HL-60 (cell line): ENCODE measurements at regions not wholly inside any gene's neighbourhood (a gene's known extent, or its start where the extent isn't known, plus 50 kb on each side); places are given as distances from the start of the nearest gene placed in this dataset.

Source experiments
- DNase-seq, 2 experiments: peaks; one replicate each; pipeline ENCODE4 v3.0.0-alpha.2; 2010 to 2020; ENCODE audit warnings: low read depth in 1 of 2, low spot score in 1 of 2
- H3K27ac ChIP-seq: fragments of 250-450 bp; sonication (Bioruptor Pico); replicated peaks from 2 replicates; pipeline ENCODE4 v1.5.1; 2020; ENCODE audit warnings: mild to moderate bottlenecking, moderate library complexity
- H3K27me3 ChIP-seq: fragments of 250-450 bp; sonication (Bioruptor Pico); 2 replicates; pipeline ENCODE4 v1.5.1; 2021; ENCODE audit warnings: mild to moderate bottlenecking, moderate library complexity; ENCODE audit not compliant: insufficient read depth, poor library complexity, severe bottlenecking
- H3K4me3 ChIP-seq: replicated peaks from 2 replicates; pipeline ENCODE4 v1.5.1; 2011; ENCODE audit warnings: mild to moderate bottlenecking, control low read depth, low read length; ENCODE audit not compliant: insufficient read depth
- GABPA ChIP-seq: IDR thresholded peaks from 2 replicates; pipeline ENCODE4 v1.6.1; 2012; ENCODE audit warnings: low read depth
- POLR2AphosphoS5 ChIP-seq: IDR thresholded peaks from 2 replicates; pipeline ENCODE4 v1.6.1; 2012; ENCODE audit warnings: low read depth
- SPI1 ChIP-seq: IDR thresholded peaks from 2 replicates; pipeline ENCODE4 v1.6.1; 2012; ENCODE audit warnings: low read depth, mild to moderate bottlenecking, borderline replicate concordance
- TF ChIP-seq, protein P1 (sequence below): IDR thresholded peaks from 2 replicates; pipeline ENCODE4 v1.6.1; 2012; ENCODE audit warnings: low read depth; ENCODE audit not compliant: insufficient replicate concordance
- TF ChIP-seq, protein P2 (sequence below): IDR thresholded peaks from one replicate; pipeline ENCODE4 v1.5.1; 2011; ENCODE audit warnings: low read length, control low read depth, inconsistent platforms; ENCODE audit not compliant: insufficient read depth

DNA sequence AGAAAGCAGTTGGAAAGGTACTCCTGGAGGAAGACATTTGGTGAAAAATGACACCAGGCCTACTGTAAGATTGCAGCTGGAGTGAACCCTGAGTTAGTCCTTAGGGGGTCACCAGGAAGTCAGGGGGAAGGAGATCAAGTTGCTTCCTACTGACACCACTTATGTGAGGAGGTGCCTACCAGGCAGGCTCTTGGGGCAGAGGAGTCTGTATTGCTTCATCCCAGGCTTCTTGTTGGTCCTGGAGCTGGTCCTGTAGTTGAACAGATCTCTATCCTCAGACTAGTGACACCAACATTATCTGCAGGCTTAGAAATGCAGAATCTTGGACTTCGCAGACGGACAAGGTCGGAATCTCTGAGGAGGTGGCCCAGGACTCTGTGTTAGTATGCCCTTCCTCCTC, 116.0 kb upstream of the ARGLU1 start:
- DNase-seq: no peak

DNA sequence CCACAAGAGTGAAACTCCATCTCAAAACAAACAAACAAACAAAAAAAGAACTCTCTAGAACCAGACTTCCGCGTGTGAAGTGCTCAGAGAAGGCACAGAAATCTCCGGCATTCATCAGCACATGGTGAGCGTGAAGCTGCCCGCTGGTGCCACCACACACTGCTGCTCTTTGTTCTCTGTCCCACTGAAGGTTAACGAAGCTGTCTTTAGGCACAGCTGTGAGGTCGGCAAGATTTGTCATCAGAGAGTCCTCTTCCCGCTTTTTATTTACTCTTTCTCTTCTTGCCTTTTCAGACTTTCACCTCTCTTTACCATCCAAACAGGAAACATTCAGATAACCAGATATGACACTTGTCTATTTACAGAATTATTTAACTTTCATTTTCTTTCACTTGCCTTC, 115.2 kb upstream of the ARGLU1 start:
- Histone ChIP-seq H3K27ac (no peak overlapping the region), H3K27me3 (peaks cover 7% of the 10 kb centered on the region)

More for the DNA sequence above, 116.0 kb upstream of the ARGLU1 start:
- Histone ChIP-seq H3K27me3 (peaks cover 7% of the 10 kb centered on the region), H3K4me3 (no peak overlapping the region), H3K27ac (no peak overlapping the region)
- TF ChIP-seq GABPA (no peak), SPI1 (no peak), POLR2AphosphoS5 (no peak)
- TF ChIP-seq, protein P1, sequence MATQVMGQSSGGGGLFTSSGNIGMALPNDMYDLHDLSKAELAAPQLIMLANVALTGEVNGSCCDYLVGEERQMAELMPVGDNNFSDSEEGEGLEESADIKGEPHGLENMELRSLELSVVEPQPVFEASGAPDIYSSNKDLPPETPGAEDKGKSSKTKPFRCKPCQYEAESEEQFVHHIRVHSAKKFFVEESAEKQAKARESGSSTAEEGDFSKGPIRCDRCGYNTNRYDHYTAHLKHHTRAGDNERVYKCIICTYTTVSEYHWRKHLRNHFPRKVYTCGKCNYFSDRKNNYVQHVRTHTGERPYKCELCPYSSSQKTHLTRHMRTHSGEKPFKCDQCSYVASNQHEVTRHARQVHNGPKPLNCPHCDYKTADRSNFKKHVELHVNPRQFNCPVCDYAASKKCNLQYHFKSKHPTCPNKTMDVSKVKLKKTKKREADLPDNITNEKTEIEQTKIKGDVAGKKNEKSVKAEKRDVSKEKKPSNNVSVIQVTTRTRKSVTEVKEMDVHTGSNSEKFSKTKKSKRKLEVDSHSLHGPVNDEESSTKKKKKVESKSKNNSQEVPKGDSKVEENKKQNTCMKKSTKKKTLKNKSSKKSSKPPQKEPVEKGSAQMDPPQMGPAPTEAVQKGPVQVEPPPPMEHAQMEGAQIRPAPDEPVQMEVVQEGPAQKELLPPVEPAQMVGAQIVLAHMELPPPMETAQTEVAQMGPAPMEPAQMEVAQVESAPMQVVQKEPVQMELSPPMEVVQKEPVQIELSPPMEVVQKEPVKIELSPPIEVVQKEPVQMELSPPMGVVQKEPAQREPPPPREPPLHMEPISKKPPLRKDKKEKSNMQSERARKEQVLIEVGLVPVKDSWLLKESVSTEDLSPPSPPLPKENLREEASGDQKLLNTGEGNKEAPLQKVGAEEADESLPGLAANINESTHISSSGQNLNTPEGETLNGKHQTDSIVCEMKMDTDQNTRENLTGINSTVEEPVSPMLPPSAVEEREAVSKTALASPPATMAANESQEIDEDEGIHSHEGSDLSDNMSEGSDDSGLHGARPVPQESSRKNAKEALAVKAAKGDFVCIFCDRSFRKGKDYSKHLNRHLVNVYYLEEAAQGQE: no peak
- TF ChIP-seq, protein P2, sequence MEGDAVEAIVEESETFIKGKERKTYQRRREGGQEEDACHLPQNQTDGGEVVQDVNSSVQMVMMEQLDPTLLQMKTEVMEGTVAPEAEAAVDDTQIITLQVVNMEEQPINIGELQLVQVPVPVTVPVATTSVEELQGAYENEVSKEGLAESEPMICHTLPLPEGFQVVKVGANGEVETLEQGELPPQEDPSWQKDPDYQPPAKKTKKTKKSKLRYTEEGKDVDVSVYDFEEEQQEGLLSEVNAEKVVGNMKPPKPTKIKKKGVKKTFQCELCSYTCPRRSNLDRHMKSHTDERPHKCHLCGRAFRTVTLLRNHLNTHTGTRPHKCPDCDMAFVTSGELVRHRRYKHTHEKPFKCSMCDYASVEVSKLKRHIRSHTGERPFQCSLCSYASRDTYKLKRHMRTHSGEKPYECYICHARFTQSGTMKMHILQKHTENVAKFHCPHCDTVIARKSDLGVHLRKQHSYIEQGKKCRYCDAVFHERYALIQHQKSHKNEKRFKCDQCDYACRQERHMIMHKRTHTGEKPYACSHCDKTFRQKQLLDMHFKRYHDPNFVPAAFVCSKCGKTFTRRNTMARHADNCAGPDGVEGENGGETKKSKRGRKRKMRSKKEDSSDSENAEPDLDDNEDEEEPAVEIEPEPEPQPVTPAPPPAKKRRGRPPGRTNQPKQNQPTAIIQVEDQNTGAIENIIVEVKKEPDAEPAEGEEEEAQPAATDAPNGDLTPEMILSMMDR: no peak

DNA sequence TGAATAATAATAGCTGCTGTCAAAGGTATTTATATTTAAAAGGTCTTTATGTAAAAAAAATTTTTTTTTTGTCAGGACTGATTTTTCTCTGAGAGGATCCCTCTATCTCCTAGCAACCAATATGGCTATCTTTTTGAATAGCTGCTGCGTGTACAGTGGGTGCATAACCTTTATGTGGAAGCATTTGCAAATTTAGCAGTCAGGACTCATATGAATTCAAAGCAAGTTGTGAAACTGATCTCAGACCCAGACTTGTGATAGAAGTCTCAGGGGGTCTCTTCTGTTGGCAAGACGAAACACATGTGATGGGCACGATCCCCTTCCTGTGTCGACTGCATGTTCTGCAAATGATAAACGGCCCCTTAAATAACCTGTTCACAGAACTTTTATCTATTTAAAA, 114.1 kb upstream of the ARGLU1 start:
- TF ChIP-seq, protein P2: no peak
- TF ChIP-seq, protein P1: no peak
- TF ChIP-seq SPI1: no peak
- no peak for TF ChIP-seq GABPA
- no peak for TF ChIP-seq POLR2AphosphoS5
- Histone ChIP-seq H3K27me3 (peaks cover 7% of the 10 kb centered on the region), H3K27ac (no peak overlapping the region), H3K4me3 (no peak overlapping the region)
- no peak for DNase-seq

More for the DNA sequence above, 115.2 kb upstream of the ARGLU1 start:
- TF ChIP-seq, protein P1: no peak
- TF ChIP-seq, protein P2: no peak
- TF ChIP-seq GABPA (no peak), POLR2AphosphoS5 (no peak), SPI1 (no peak)
- H3K4me3 ChIP-seq: no peak overlapping the region
- no peak for DNase-seq
